ENCODE measurements at regions not wholly inside any gene's neighbourhood (a gene's known extent, or its start where the extent isn't known, plus 50 kb on each side); places are given as distances from the start of the nearest gene placed in this dataset.

DNA sequence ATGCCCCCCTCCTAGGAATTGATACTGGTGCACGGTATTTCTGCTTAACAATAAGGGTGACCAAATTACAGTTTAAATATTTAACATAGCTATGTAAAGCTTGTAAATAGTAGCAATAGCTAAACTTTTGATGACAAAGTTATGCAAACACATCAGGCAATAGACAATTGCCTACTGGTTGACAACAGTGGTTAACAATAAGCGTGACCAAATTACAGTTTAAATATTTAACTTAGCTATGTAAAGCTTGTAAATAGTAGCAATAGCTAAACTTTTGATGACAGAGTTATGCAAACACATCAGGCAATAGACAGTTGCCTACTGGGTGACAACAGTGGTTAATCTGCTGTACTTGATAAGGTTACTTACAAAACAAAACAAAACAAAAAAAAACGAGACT lies 886.5 kb upstream of the FLRT2 start:
- Histone ChIP-seq H3K36me3 (ENCODE audit: insufficient read depth, low read length) (no peaks in the 10 kb centered on the region), H3K4me3 (ENCODE audit: low read length) (no peak overlapping the region), H3K9me3 (ENCODE audit: control insufficient read depth in 1 of 2, insufficient read depth in 1 of 2, low read length in 2 of 2) (no peaks in the 10 kb centered on the region), H3K27ac (ENCODE audit: low read depth in 1 of 2, low read length in 2 of 2) (no peak overlapping the region), H3K27me3 (ENCODE audit: control insufficient read depth in 1 of 2, insufficient read depth in 2 of 2, low read length in 2 of 2) (no peaks in the 10 kb centered on the region), H3K4me1 (ENCODE audit: insufficient read depth, low read length) (no peaks in the 10 kb centered on the region)
- Mint-ChIP-seq H3K27me3 (no peaks in the 10 kb centered on the region), H3K36me3 (ENCODE audit: low read depth) (no peaks in the 10 kb centered on the region), H3K4me3 (no peak overlapping the region), H3K4me1 (ENCODE audit: low read depth) (no peaks in the 10 kb centered on the region), H3K9me3 (peaks cover 21% of the 10 kb centered on the region), H3K27ac (no peak overlapping the region)
- no peak for DNase-seq
- ATAC-seq (ENCODE audit: poor library complexity) = no peak
- CTCF ChIA-PET = no interaction called here
- POLR2A ChIA-PET = no interaction called here
- intact Hi-C loops (cut with DNase I, micrococcal nuclease) = no loop called here
- TF ChIP-seq CTCF (IDR thresholded peaks at IDR 0.05) = no peak

DNA sequence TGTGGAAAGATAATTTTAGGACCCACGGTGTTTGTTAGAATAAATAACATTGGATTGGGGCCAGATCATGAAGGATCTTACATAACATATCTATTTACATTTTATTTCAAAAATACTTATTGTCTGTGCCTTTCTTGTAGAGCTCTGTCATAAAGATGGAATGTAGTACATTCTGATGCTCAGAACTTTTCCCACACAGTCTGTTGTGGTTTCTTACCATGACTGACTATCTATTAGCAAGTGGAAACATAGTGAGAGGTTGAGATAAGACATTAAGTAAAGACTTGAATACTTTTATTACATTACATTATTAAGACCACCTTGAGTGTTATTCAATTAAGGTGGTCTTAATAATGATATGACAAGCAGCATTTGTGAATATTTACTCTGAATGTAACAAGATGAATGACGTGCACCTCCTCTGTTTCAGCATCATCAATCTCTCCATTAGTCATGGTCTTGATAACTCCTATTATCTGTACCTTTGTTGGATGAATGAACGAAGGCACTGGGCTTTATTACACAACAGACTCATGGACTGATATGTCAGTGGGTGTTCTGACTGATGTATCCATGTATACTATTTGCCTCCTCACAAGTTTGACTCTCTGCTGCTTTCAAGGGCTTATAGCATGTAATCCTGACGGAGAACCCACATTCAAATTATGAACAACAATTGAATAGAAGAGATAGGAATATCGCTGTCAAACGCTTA lies 883.0 kb upstream of the FLRT2 start:
- no peak for DNase-seq
- no peak for TF ChIP-seq CTCF (IDR thresholded peaks at IDR 0.05)
- Mint-ChIP-seq H3K9me3 (peaks cover 14% of the 10 kb centered on the region), H3K27ac (no peak overlapping the region), H3K36me3 (ENCODE audit: low read depth) (no peaks in the 10 kb centered on the region), H3K4me1 (ENCODE audit: low read depth) (no peaks in the 10 kb centered on the region), H3K4me3 (no peak overlapping the region), H3K27me3 (no peaks in the 10 kb centered on the region)
- H3K4me3 ChIP-seq (ENCODE audit: low read length) = no peak overlapping the region
- intact Hi-C loops (cut with DNase I, micrococcal nuclease) = no loop called here
- no peak overlapping the region for H3K27ac ChIP-seq (ENCODE audit: low read depth in 1 of 2, low read length in 2 of 2)
- H3K27me3 ChIP-seq (ENCODE audit: control insufficient read depth in 1 of 2, insufficient read depth in 2 of 2, low read length in 2 of 2) = no peaks in the 10 kb centered on the region
- no peaks in the 10 kb centered on the region for H3K4me1 ChIP-seq (ENCODE audit: insufficient read depth, low read length)
- H3K9me3 ChIP-seq (ENCODE audit: control insufficient read depth in 1 of 2, insufficient read depth in 1 of 2, low read length in 2 of 2) = no peaks in the 10 kb centered on the region
- POLR2A ChIA-PET = no interaction called here
- CTCF ChIA-PET = no interaction called here
- H3K36me3 ChIP-seq (ENCODE audit: insufficient read depth, low read length) = no peaks in the 10 kb centered on the region
- no peak for ATAC-seq (ENCODE audit: poor library complexity)

DNA sequence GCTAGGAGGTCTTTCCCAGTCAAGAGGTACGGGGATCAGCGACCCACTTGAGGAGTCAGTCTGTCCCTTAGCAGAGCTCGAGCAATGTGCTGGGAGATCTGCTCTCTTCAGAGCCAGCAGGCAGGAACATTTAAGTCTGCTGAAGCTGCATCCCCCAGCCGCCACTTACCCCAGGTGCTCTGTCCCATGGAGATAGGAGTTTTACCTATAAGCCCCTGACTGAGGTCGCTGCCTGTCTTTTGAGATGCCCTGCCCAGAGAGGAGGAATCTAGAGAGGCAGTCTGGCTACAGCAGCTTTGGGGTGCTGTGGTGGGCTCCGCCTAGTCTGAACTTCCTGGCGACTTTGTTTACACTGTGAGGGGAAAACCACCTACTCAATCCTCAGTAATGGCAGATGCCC lies 874.9 kb upstream of the FLRT2 start:
- POLR2A ChIA-PET = no interaction called here
- Histone ChIP-seq H3K27me3 (ENCODE audit: control insufficient read depth in 1 of 2, insufficient read depth in 2 of 2, low read length in 2 of 2) (no peaks in the 10 kb centered on the region), H3K27ac (ENCODE audit: low read depth in 1 of 2, low read length in 2 of 2) (no peak overlapping the region), H3K4me3 (ENCODE audit: low read length) (no peak overlapping the region), H3K36me3 (ENCODE audit: insufficient read depth, low read length) (no peaks in the 10 kb centered on the region), H3K4me1 (ENCODE audit: insufficient read depth, low read length) (no peaks in the 10 kb centered on the region), H3K9me3 (ENCODE audit: control insufficient read depth in 1 of 2, insufficient read depth in 1 of 2, low read length in 2 of 2) (peaks cover 0 to 12% of the 10 kb centered on the region in 2 experiments)
- ATAC-seq (ENCODE audit: poor library complexity) = no peak
- no peak for TF ChIP-seq CTCF (IDR thresholded peaks at IDR 0.05)
- no peak for DNase-seq
- CTCF ChIA-PET = no interaction called here
- Mint-ChIP-seq H3K36me3 (ENCODE audit: low read depth) (no peaks in the 10 kb centered on the region), H3K4me3 (no peak overlapping the region), H3K27ac (no peak overlapping the region), H3K4me1 (ENCODE audit: low read depth) (no peaks in the 10 kb centered on the region), H3K27me3 (no peaks in the 10 kb centered on the region), H3K9me3 (peaks cover 19% of the 10 kb centered on the region)
- intact Hi-C loops (cut with DNase I, micrococcal nuclease) = no loop called here

All from CD4-positive, alpha-beta T cell (primary cell).